GM12873 (cell line): ENCODE measurements at regions not wholly inside any gene's neighbourhood (a gene's known extent, or its start where the extent isn't known, plus 50 kb on each side); places are given as distances from the start of the nearest gene placed in this dataset.

Experiments used
- CTCF ChIP-seq: IDR thresholded peaks from 2 replicates; pipeline ENCODE4 v1.5.1; 2012; ENCODE audit warnings: low read depth, mild to moderate bottlenecking, moderate library complexity, low read length, control low read depth; ENCODE audit not compliant: insufficient read depth; ENCODE audit errors: missing control alignments

- TF ChIP-seq CTCF: no peak
Measured at GRCh38 chr6:92944132-92944531, 475.2 kb downstream of the EPHA7 start.

- no peak for TF ChIP-seq CTCF
Measured at GRCh38 chr6:92942549-92942948, 476.8 kb downstream of the EPHA7 start.

- TF ChIP-seq CTCF: no peak
Measured at GRCh38 chr6:92934625-92935024, 484.7 kb downstream of the EPHA7 start.

DNA sequence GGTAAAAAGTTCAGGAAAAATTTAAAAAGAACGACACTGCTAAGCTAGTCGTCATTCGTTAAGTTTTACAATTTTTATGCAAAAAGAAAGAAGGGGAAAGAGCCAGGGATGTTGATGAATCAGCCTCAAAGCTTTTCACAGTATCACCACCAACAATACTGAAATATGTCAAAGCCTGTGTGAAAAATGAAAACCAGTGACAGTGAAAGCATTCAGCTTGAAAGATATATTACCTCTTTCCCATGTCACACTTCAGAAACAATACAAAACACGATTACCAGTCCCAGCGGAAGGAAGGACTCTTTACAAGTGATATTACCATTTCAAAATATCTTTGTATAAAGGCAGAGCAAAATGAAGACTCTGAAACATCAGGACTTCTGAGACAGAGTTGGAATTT, 489.2 kb downstream of the EPHA7 start:
- no peak for TF ChIP-seq CTCF

DNA sequence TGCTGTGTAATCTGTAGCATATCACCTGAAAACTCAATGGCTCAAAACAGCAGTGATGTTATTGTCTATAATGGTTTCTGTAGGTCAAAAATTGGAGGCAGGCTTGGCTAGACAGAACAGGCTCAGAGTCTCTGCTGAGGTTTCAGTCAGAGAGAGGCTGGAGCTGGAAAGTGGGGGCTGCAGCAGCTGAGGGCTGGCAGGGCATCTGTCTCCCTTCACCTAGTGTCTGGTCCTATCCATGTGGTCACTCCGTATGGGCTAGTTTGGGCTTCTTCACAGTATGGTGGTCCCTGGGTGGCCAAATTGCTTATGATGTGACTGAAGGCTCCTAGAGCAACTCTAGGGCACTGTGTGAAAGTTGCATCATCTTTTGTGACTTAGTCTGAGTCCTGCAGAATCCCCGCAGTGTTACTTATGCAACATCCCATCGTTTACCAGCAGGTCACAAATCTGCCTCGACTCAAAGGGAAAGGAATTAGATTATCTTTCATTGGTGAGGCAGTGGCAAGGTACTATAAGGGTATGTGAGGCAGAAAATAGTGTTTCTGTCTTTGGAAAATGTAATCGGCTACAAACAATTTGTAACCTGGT, 497.0 kb downstream of the EPHA7 start:
- TF ChIP-seq CTCF: no peak

- no peak for TF ChIP-seq CTCF
Measured at GRCh38 chr6:92915466-92915865, 503.9 kb downstream of the EPHA7 start.

GRCh38 chr6:92911301-92911700, 508.1 kb downstream of the EPHA7 start:
- no peak for TF ChIP-seq CTCF
